22Rv1 (cell line): ENCODE measurements at regions not wholly inside any gene's neighbourhood (a gene's known extent, or its start where the extent isn't known, plus 50 kb on each side); places are given as distances from the start of the nearest gene placed in this dataset.
"Not testable (repeated sequence)": the region's sequence is repeated elsewhere in the genome, so short reads cannot be mapped to it uniquely, and the experiment has no call there.

ENCODE experiments used
- CTCF ChIP-seq: fragments of 450-650 bp; IDR thresholded peaks from 2 replicates; pipeline ENCODE4 v1.5.1; 2017; ENCODE audit warnings: mild to moderate bottlenecking
- ZFX ChIP-seq: fragments of 450-650 bp; IDR thresholded peaks from 2 replicates; pipeline ENCODE4 v1.6.1; 2017; ENCODE audit warnings: antibody characterized with exemption, borderline replicate concordance

- not testable (repeated sequence) for TF ChIP-seq CTCF, ZFX
Observed at GRCh38 chrX:117392360-117392759, 724.2 kb downstream of the KLHL13 start.
